IPS DF 6.9 (cell line): ENCODE measurements at regions not wholly inside any gene's neighbourhood (a gene's known extent, or its start where the extent isn't known, plus 50 kb on each side); places are given as distances from the start of the nearest gene placed in this dataset.

Source experiments
- DNase-seq: peaks from one replicate; pipeline ENCODE4 v3.0.0-alpha.2; 2013; ENCODE audit warnings: low read depth, low spot score
- H3K27ac ChIP-seq: one replicate; pipeline ENCODE4 v1.5.1; 2013; ENCODE audit warnings: low read length, control low read depth
- H3K27me3 ChIP-seq: 2 replicates; pipeline ENCODE4 v1.6.1; 2013; ENCODE audit warnings: mild to moderate bottlenecking, low read length; ENCODE audit not compliant: control insufficient read depth, insufficient read depth
- H3K36me3 ChIP-seq: 2 replicates; pipeline ENCODE4 v1.6.1; 2013; ENCODE audit warnings: low read length; ENCODE audit not compliant: control insufficient read depth, insufficient read depth
- H3K4me1 ChIP-seq: 2 replicates; pipeline ENCODE4 v1.6.1; 2013; ENCODE audit warnings: low read length; ENCODE audit not compliant: control insufficient read depth, insufficient read depth
- H3K4me3 ChIP-seq: 2 replicates; pipeline ENCODE4 v1.5.1; 2013; ENCODE audit warnings: mild to moderate bottlenecking, low read length
- H3K9me3 ChIP-seq: 2 replicates; pipeline ENCODE4 v1.6.1; 2013; ENCODE audit warnings: low read length, inconsistent platforms; ENCODE audit not compliant: control insufficient read depth, insufficient read depth
- WGBS: extraction: QIAGEN DNeasy Blood & Tissue Kit; methylation state at CpG from one replicate; pipeline ENCODE4 v1.1.7; 2013; ENCODE audit warnings: mixed read lengths, missing lambda C conversion rate; ENCODE audit not compliant: insufficient read length, insufficient coverage; 5-methylcytosine and 5-hydroxymethylcytosine counted together

DNA sequence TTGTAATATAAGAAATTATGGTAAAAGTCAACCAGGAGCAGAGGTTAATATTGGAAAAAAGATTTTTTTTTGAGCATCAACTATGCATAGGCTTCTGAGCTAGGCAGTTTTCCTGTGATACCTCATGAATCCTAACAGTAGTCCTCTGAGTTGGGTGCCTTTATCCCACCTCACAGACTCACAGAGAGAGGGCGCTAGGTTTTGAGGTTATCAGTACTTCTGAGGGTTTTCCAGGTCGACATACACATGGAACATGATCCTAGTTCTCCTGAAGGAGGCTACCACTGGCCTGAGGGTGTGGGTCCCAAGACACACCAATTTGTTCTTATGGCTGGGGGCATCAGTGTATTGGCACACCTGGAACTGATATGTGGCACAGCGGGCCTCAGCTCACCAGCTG lies 358.8 kb upstream of the JAG1 start:
- H3K4me1 ChIP-seq: no peaks in the 10 kb centered on the region

DNA sequence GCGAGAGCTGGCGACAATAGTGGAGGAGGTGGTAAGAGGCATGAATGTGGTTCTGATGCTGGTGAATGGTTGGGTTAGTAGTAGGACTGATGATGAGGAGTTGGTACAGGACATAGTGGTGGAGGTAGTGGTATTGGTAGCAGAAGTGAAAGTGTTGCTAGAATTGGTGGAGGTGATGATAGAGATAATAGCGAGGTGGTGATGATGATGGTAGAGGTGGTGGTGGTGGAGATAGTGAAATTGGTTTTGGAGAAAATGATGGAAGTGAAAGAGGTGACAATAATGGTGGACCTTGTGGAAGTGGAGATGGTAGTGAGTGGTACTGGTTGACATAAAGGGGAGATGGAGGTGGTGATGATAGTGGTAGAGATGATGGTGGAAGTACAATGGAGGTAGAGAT lies 360.2 kb upstream of the JAG1 start:
- DNase-seq: no peak
- H3K27ac ChIP-seq: no peak overlapping the region
- WGBS: 100% methylated on average over 3 of the region's 3 CpGs

More for the DNA sequence above, 358.8 kb upstream of the JAG1 start:
- WGBS: no CpG with 5 or more reads among the region's 3 CpGs
- H3K9me3 ChIP-seq: no peaks in the 10 kb centered on the region
- no peaks in the 10 kb centered on the region for H3K36me3 ChIP-seq
- no peaks in the 10 kb centered on the region for H3K27me3 ChIP-seq
- peak; percentile 5 for DNase-seq
- H3K27ac ChIP-seq: no peak overlapping the region
- no peak overlapping the region for H3K4me3 ChIP-seq

DNA sequence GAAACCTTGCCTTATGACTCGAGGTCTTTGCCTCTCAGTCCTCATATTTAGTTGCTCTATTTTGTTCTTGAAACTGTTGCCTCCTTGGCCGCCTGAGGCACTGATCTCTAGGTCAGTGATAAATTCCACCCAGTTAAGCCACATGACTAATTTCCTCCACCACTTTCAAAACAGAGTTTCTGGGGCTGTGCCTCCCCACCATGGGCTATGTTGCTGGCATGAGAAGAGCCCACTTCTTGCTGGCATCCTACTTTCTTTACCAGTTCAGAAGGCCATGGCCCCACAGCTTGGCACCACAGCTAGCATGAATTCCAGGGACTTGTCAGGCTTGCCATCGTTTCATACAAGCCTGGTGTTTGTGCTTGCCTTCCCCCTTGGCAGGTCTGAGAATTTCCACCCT lies 361.4 kb upstream of the JAG1 start:
- no peaks in the 10 kb centered on the region for H3K9me3 ChIP-seq

More for the DNA sequence above, 360.2 kb upstream of the JAG1 start:
- no peaks in the 10 kb centered on the region for H3K4me1 ChIP-seq
- no peaks in the 10 kb centered on the region for H3K27me3 ChIP-seq
- no peaks in the 10 kb centered on the region for H3K9me3 ChIP-seq
- no peaks in the 10 kb centered on the region for H3K36me3 ChIP-seq
- H3K4me3 ChIP-seq: no peak overlapping the region

DNA sequence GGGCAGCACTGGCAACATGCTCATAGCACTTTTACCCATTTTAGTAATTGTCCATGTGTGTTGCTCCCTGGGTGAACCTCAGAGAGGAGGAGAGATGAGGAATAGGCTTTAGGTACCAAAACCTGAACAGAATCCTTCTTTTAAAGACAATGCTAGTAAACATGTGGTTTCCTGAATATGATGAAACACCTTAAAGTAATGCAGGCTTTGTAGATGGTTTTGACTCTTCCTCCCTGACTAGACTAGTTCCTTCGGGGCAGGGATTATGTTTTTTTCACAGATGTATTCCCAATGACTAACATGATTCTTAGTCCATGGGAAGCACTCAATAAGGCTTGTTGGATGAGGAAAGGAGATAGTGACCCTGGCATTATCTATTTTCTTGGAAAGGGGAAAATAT lies 367.6 kb upstream of the JAG1 start:
- Histone ChIP-seq H3K36me3 (no peaks in the 10 kb centered on the region), H3K27ac (no peak overlapping the region), H3K9me3 (no peaks in the 10 kb centered on the region), H3K4me3 (no peak overlapping the region), H3K4me1 (no peaks in the 10 kb centered on the region), H3K27me3 (no peaks in the 10 kb centered on the region)
- no CpG with 5 or more reads among the region's 1 CpG for WGBS
- DNase-seq: no peak

More for the DNA sequence above, 361.4 kb upstream of the JAG1 start:
- no peaks in the 10 kb centered on the region for H3K4me1 ChIP-seq
- no peak for DNase-seq
- no peaks in the 10 kb centered on the region for H3K27me3 ChIP-seq
- WGBS: no CpG with 5 or more reads among the region's 3 CpGs
- no peak overlapping the region for H3K27ac ChIP-seq
- H3K4me3 ChIP-seq: no peak overlapping the region
- H3K36me3 ChIP-seq: no peaks in the 10 kb centered on the region

DNA sequence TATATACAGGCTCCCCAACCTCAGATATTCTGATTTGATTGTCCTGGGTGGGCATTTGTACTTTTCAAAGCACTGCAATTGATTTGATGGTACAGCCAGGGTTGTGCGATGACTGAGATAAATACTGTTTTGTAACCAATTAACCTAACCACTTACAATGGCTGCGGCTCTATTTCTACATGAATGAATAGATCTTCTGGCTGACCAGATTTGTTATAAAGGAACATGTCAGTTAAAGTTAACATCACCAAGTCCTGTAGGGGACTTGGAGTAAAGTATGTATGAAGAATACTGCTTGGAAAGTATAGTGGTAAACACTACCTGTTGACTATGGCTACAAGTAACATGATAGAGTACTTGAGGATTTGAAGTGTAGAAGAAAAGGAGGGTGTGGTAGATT lies 369.2 kb upstream of the JAG1 start:
- no peaks in the 10 kb centered on the region for H3K4me1 ChIP-seq
- H3K36me3 ChIP-seq: no peaks in the 10 kb centered on the region
- no CpG with 5 or more reads among the region's 2 CpGs for WGBS
- no peak overlapping the region for H3K4me3 ChIP-seq
- H3K9me3 ChIP-seq: no peaks in the 10 kb centered on the region
- no peak overlapping the region for H3K27ac ChIP-seq
- DNase-seq: no peak
- H3K27me3 ChIP-seq: no peaks in the 10 kb centered on the region

DNA sequence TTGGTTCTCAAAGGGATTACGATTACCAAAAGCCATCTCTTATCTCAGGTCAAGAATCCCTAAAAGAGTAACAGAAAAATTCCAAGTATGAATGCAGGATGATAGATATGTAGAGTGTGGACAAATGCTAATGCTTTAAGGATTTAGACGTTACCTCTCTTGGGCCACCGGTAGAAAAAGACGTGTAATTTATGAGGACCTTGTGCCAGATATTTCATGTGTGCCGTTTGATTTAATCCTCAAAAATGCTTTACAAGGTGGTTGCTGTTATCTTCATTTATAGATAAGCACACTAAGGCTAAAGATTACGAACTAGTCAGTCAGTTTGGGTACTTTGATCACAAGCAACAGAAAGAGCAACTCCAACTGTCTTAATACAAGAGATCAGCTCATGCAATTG lies 370.8 kb upstream of the JAG1 start:
- WGBS: no CpG with 5 or more reads among the region's 6 CpGs
- DNase-seq: no peak
- no peaks in the 10 kb centered on the region; the same call in 1 of the 2 replicates for H3K4me1 ChIP-seq
- no peaks in the 10 kb centered on the region for H3K9me3 ChIP-seq
- H3K36me3 ChIP-seq: no peaks in the 10 kb centered on the region
- no peaks in the 10 kb centered on the region for H3K27me3 ChIP-seq
- no peak overlapping the region for H3K27ac ChIP-seq
- no peak overlapping the region for H3K4me3 ChIP-seq

DNA sequence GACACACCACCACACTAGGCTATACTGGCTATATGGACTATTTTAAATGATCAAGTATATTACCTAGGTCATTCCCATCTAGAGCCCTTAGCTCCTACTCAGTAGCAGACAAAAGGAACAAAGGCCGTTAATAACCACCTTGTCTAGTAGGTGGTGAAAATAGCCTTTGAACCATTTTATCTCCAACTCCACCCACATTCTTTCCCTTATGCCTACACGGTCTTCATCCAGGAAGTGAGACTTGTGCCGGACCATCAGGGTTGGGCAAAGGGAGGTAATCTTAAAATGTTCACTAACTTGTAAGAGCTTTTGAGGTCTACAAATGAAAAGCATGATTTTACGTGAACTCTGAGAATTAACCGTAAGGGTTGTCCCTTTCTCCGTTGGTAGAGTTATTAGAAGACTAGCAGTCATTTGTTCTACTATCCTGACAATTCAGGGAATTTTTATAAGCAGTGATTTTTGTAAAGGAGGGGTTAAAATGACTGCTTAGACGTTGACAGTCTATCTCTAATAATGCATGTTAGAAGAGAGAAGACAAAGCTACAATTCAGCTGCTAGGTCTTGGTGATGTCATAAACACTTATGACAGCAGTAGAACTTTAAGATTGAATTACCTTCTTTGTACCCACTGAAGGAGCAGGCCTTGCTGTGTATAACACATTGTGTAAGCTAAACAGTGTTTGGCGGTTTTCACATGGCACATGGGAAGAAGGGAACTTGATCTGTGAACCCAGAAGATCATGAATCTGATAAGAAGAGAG lies 371.8 kb upstream of the JAG1 start:
- H3K27me3 ChIP-seq: no peaks in the 10 kb centered on the region
- no peak overlapping the region for H3K4me3 ChIP-seq
- no peak overlapping the region for H3K27ac ChIP-seq
- H3K4me1 ChIP-seq: no peaks in the 10 kb centered on the region; the same call in 1 of the 2 replicates
- no peaks in the 10 kb centered on the region for H3K36me3 ChIP-seq
- H3K9me3 ChIP-seq: no peaks in the 10 kb centered on the region
- DNase-seq: no peak
- whole genome bisulfite sequencing: no CpG with 5 or more reads among the region's 8 CpGs

DNA sequence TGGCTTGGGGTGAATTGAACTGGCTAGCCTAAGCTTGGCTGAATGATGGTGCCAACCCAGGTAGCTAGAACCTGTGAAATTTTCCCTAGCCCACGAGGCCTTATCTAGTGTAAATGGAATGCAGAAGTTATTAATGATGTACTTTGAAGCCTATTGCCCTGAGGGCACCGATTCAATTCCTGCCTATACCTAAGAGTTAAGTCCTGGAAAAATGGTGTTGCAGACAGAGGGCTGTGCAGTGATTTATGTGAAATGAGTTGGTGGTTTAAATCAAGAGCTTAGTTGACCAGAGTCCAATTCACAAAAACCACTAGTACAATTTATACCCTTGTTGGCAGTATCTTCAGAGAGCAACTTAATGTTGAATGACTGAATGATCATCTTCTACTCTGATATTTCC lies 373.8 kb upstream of the JAG1 start:
- Histone ChIP-seq H3K4me1 (no peaks in the 10 kb centered on the region; the same call in 1 of the 2 replicates), H3K36me3 (no peaks in the 10 kb centered on the region), H3K9me3 (no peaks in the 10 kb centered on the region), H3K4me3 (no peak overlapping the region), H3K27me3 (no peaks in the 10 kb centered on the region), H3K27ac (no peak overlapping the region)
- no CpG with 5 or more reads among the region's 2 CpGs for WGBS
- no peak for DNase-seq

DNA sequence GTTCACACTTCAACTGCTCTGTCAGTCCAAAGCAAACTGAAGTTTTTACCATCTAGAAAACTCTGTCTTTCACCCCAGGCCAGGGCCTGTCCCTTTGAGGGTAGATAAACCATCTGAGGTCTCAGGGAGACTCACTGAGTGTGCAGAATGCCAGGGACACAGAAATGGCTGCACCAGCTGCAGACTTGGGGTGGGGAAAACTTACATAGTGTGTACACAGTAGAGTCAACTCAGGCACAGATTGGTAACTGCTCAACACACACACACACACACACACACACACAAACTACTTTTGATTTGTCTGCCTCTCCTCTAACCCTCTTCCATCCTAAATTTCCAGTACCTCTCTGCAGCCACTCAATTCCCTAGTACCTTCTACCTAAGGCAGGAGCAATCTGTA lies 374.9 kb upstream of the JAG1 start:
- Histone ChIP-seq H3K27me3 (no peaks in the 10 kb centered on the region), H3K9me3 (no peaks in the 10 kb centered on the region), H3K4me3 (no peak overlapping the region), H3K27ac (no peak overlapping the region), H3K36me3 (no peaks in the 10 kb centered on the region), H3K4me1 (no peaks in the 10 kb centered on the region; the same call in 1 of the 2 replicates)
- no peak for DNase-seq

DNA sequence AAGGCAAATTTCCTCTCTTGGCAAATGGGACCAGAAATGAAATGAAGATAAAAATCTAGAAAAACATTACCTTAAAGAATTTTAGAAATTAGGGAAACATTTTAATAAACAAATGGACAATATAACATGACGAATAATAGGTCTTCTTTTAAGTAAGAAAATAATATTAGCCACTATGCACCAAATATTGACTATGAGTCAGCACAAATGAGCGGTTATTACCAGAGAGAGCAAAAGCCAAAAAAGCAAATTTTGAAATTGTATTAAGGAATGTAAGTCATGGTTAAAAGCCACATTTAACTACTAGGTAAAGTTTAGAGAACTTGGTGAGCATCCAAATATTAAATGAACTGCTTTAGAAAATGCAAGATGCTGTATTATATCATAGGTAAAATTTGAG lies 376.6 kb upstream of the JAG1 start:
- WGBS: no CpG with 5 or more reads among the region's 2 CpGs
- DNase-seq: no peak
- H3K9me3 ChIP-seq: no peaks in the 10 kb centered on the region

DNA sequence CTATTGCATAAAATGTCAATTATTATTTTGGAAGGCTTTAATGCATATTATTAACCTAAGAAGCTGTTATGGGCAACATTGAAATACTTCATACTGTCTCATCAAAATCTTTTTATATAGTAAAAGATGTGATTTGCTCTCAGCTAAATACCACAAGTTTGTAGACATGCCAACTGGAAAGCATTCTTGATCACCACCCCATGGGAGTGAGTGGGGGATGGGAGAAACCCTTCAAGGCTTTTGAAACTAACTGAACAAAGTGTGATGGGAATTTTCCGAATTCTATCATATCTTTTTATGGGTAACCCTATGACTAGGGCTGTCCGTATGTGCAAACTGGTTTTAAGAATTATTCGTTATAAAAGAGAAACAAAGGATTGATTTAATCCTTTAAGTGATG lies 377.3 kb upstream of the JAG1 start:
- H3K27ac ChIP-seq: no peak overlapping the region
- no peaks in the 10 kb centered on the region for H3K36me3 ChIP-seq
- no peak for DNase-seq
- H3K4me3 ChIP-seq: no peak overlapping the region
- 100% methylated on average over 1 of the region's 3 CpGs for WGBS
- H3K9me3 ChIP-seq: no peaks in the 10 kb centered on the region
- H3K27me3 ChIP-seq: no peaks in the 10 kb centered on the region
- no peaks in the 10 kb centered on the region; the same call in 1 of the 2 replicates for H3K4me1 ChIP-seq

More for the DNA sequence above, 376.6 kb upstream of the JAG1 start:
- Histone ChIP-seq H3K27ac (no peak overlapping the region), H3K4me3 (no peak overlapping the region), H3K27me3 (no peaks in the 10 kb centered on the region), H3K36me3 (no peaks in the 10 kb centered on the region), H3K4me1 (no peaks in the 10 kb centered on the region; the same call in 1 of the 2 replicates)
